ENCODE measurements at regions not wholly inside any gene's neighbourhood (a gene's known extent, or its start where the extent isn't known, plus 50 kb on each side); places are given as distances from the start of the nearest gene placed in this dataset.

DNA sequence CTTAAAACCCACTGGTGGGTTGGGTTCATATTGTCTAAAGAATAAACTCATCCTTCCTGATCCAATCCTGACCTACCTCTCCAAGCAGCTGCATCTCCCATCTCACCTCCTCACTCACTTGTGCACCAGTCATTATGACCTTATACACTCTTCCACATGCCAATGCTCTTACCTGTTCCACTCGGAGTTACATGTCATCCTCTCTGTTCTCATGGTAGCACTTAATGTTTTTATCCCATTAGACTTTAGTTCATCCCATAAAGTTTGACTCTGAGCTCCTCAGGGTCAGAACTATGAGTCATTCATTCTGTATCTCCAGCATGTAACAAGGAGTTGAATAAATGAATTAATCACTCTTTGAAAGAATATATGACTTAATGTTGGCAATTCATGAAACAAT is 330.2 kb downstream of the KLF12 start:
- TF ChIP-seq, protein P1, sequence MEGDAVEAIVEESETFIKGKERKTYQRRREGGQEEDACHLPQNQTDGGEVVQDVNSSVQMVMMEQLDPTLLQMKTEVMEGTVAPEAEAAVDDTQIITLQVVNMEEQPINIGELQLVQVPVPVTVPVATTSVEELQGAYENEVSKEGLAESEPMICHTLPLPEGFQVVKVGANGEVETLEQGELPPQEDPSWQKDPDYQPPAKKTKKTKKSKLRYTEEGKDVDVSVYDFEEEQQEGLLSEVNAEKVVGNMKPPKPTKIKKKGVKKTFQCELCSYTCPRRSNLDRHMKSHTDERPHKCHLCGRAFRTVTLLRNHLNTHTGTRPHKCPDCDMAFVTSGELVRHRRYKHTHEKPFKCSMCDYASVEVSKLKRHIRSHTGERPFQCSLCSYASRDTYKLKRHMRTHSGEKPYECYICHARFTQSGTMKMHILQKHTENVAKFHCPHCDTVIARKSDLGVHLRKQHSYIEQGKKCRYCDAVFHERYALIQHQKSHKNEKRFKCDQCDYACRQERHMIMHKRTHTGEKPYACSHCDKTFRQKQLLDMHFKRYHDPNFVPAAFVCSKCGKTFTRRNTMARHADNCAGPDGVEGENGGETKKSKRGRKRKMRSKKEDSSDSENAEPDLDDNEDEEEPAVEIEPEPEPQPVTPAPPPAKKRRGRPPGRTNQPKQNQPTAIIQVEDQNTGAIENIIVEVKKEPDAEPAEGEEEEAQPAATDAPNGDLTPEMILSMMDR (IDR thresholded peaks at IDR 0.05; ENCODE audit: insufficient read depth, low read length, missing control alignments): no peak
- ChIA-PET POLR2A (no interaction called here), CTCF (interaction anchor here (0.9 to 1.4 kb wide), 2 partner anchors 32 to 37 kb away, joined by 3 to 5 read pairs; no protein-coding TSS in a partner anchor)
- DNase-seq (ENCODE audit: low read depth, low spot score): no peak
- H3K4me3 ChIP-seq (ENCODE audit: low read depth, low read length): no peak overlapping the region

DNA sequence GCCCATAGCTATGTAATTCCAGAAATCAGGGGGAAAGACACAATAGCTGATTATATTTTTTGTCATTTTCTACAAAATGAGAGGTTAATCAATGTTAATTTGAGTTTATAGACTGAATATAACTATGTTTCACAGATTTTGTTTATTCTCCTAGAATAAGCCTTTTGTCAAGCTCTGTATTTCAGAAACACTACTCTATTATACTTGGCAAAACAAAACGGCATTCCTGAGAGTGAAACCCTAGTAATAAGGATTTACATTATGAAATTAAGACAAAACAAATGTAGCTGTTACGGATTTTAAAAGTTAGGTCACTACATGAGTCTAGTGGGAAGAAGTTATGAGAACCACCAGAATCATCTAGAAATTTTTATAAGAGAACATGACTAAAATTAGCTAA is 334.2 kb downstream of the KLF12 start:
- TF ChIP-seq, protein P1 (IDR thresholded peaks at IDR 0.05; ENCODE audit: insufficient read depth, low read length, missing control alignments): no peak
- ChIA-PET CTCF (no interaction called here), POLR2A (no interaction called here)
- no peak overlapping the region for H3K4me3 ChIP-seq (ENCODE audit: low read depth, low read length)
- DNase-seq (ENCODE audit: low read depth, low spot score): no peak

DNA sequence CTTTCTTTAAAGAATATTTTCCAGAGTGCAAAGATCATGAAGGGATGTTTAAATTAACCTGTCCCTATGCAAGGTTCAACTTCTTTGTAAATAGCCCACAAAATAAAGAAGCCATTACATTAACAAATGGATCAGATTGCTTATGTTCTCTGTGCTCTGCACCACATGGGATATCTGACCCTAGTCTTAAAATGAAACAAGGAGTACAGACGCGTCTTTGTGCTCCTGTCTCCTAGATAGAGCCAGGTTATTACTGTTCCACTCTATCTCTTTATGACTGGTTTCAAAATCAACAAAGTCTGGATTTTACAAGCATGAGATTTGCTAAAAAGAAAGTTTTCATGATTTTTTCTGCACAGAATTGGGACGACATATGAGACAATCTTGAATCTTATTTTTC is 339.4 kb downstream of the KLF12 start:
- no peak overlapping the region for H3K4me3 ChIP-seq (ENCODE audit: low read depth, low read length)
- ChIA-PET POLR2A (no interaction called here), CTCF (no interaction called here)
- TF ChIP-seq, protein P1 (IDR thresholded peaks at IDR 0.05; ENCODE audit: insufficient read depth, low read length, missing control alignments): no peak
- no peak for DNase-seq (ENCODE audit: low read depth, low spot score)

DNA sequence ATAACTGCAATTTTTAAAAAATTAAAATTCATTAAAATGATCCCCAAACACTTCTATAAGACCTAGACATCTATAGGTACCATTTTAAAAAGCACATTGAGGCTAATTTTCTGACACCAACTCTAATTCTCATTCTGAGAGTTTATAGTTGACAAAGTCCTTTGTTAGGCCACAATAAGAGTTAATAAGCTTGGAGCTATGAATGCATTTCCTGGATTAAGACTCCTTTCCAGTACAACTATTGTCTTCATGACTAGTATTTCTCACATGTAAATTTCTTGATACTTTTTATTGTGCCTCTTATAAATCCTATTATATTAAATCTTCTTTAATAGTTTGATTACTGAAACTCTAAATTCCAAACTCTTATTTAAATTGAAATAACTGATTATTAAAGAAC is 340.8 kb downstream of the KLF12 start:
- H3K4me3 ChIP-seq (ENCODE audit: low read depth, low read length): no peak overlapping the region
- POLR2A ChIA-PET: no interaction called here
- DNase-seq (ENCODE audit: low read depth, low spot score): no peak
- TF ChIP-seq, protein P1 (IDR thresholded peaks at IDR 0.05; ENCODE audit: insufficient read depth, low read length, missing control alignments): no peak
- CTCF ChIA-PET: no interaction called here

DNA sequence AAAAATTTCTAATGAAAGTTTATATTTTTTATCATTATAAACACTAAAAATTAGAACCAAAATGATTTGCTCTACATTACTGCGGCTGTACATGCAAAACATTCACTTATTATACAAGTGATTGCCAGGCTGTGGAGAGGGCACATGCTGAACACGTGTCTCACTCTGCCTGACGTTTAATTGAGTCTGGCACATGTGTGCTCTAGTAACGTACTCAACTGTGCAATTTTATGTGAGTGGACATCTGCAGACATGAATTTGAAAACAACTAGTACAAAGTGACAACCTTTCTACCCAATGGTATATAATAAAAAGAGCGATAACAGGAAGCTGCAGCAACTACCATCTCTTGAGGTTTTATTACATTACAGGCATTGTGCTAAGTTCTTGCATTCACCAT is 341.4 kb downstream of the KLF12 start:
- CTCF ChIA-PET: interaction anchor here (0.7 kb wide), 1 partner anchor 15 kb away, joined by 4 read pairs; no protein-coding TSS in a partner anchor
- POLR2A ChIA-PET: no interaction called here
- TF ChIP-seq, protein P1 (IDR thresholded peaks at IDR 0.05; ENCODE audit: insufficient read depth, low read length, missing control alignments): no peak
- H3K4me3 ChIP-seq (ENCODE audit: low read depth, low read length): no peak overlapping the region
- no peak for DNase-seq (ENCODE audit: low read depth, low spot score)

DNA sequence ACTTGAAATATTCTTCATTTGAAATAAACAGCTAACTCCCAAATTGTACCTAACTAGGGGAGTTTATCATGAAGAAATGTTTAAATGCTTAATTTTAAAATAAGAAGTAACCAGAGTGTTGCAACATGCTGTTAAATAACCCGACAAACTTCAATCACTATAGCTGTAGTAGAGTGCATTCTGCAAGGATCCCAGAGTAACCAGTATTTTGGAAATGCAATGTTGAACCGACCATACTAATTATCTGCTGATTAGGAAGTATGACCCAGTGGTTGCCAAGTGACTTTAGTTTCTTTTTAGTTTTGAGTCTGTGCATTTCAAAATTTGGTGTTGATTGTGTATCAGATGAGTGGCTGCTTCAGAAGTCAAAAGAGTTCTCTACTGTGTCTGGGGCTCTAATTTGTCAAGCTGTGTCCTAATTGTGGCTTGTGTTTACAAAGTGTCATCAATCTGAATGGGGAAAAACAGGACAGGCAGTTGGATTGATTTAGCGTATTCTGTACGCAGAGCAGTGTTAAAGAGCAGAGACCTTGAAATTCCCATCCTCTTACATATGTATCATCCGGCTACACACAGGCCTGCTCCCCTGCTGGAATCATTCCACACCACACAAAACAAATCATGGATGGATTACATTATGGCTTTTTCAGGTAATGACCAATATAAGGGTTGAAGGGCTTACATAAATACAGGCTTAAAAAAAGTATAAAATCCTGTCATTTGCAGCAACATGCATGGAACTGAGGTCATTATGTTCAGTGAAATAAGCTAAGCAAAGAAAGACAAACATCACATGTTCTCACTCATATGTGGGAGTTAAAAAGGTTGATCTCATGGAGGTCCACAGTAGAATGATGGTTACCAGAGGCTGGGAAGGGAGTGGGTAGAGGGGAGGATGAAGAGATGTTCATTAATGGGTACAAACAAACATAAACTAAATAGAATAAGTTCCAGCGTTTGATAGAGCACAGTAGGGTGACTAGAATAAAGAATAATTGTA is 351.5 kb downstream of the KLF12 start:
- no peak for DNase-seq (ENCODE audit: low read depth, low spot score)
- ChIA-PET CTCF (interaction anchor here (0.8 kb wide), 1 partner anchor 1437 kb away, joined by 3 read pairs; no protein-coding TSS in a partner anchor), POLR2A (no interaction called here)
- TF ChIP-seq, protein P1 (IDR thresholded peaks at IDR 0.05; ENCODE audit: insufficient read depth, low read length, missing control alignments): no peak
- H3K4me3 ChIP-seq (ENCODE audit: low read depth, low read length): no peak overlapping the region
